Thyroid gland (tissue), 4 donors: ENCODE measurements at regions not wholly inside any gene's neighbourhood (a gene's known extent, or its start where the extent isn't known, plus 50 kb on each side); places are given as distances from the start of the nearest gene placed in this dataset.

Experiments used
- DNase-seq, 2 donors: peaks; one replicate each; pipeline ENCODE4 v3.0.0-alpha.2; 2019
- H3K27ac ChIP-seq, 3 donors: fragments of 200-600 bp; sonication (generic); 1 replicate in 2 of 3; 2 replicates in 1 of 3; pipeline ENCODE4 v1.5.1; 2016 to 2019; ENCODE audit warnings: mild to moderate bottlenecking in 1 of 3, moderate library complexity in 1 of 3
- H3K27me3 ChIP-seq: fragments of 200-600 bp; sonication (generic); one replicate; pipeline ENCODE4 v1.5.1; 2019
- H3K36me3 ChIP-seq, 2 donors: fragments of 200-600 bp; sonication (generic); one replicate each; pipeline ENCODE4 v1.5.1; 2016 to 2019
- H3K4me1 ChIP-seq, 2 donors: fragments of 200-600 bp; sonication (generic); one replicate each; pipeline ENCODE4 v1.5.1; 2017 to 2019
- H3K4me3 ChIP-seq, 3 donors: fragments of 200-600 bp; sonication (generic); replicated peaks in 1 of 3; 1 replicate in 2 of 3; 2 replicates in 1 of 3; pipeline ENCODE4 v1.5.1; 2016; ENCODE audit warnings: mild to moderate bottlenecking in 1 of 3
- H3K9me3 ChIP-seq: fragments of 200-600 bp; sonication (generic); one replicate; pipeline ENCODE4 v1.5.1; 2017
- CTCF ChIP-seq, 6 experiments: fragments of 200-600 bp in 3 of 6; fragments of 450-650 bp in 3 of 6; sonication (generic) in 3 of 6; IDR thresholded peaks; one replicate each; pipeline ENCODE4 v1.5.1; 2016 to 2019; ENCODE audit warnings: antibody characterized with exemption in 6 of 6, mild to moderate bottlenecking in 2 of 6, inconsistent platforms in 1 of 6, moderate library complexity in 1 of 6
- POLR2A ChIP-seq, 2 donors: fragments of 450-650 bp; IDR thresholded peaks; one replicate each; pipeline ENCODE4 v1.6.1; 2017; ENCODE audit warnings: antibody characterized with exemption in 2 of 2, mild to moderate bottlenecking in 2 of 2, moderate library complexity in 1 of 2
- WGBS, 2 donors: methylation state at CpG; one replicate each; pipeline ENCODE4 v1.1.5; 2017; 5-methylcytosine and 5-hydroxymethylcytosine counted together
- intact Hi-C: fragments of 100-400 bp; cut with DNase I; formaldehyde crosslinking; loops from one replicate; pipeline ENCODE4 v1.15.1; 2023

GRCh38 chr1:10935724-10936123 is 76.7 kb upstream of the TARDBP start:
- WGBS, 2 donors, result 88 to 89% methylated on average over 7 of the region's 7 CpGs
- intact Hi-C loops, result no loop called here

GRCh38 chr1:10936998-10937901 is 75.2 kb upstream of the TARDBP start:
- intact Hi-C loops, result no loop called here
- 78 to 81% methylated on average over 14 to 15 of the region's 19 CpGs for WGBS, 2 donors

More at GRCh38 chr1:10935724-10936123, 76.7 kb upstream of the TARDBP start:
- no peak overlapping the region for H3K4me3 ChIP-seq
- H3K36me3 ChIP-seq, result no peaks in the 10 kb centered on the region
- no peaks in the 10 kb centered on the region for H3K27me3 ChIP-seq
- TF ChIP-seq POLR2A (IDR thresholded peaks at IDR 0.05) (no peak), CTCF (IDR thresholded peaks at IDR 0.05) (no peak)
- no peaks in the 10 kb centered on the region for H3K4me1 ChIP-seq
- DNase-seq, result no peak
- no peak overlapping the region for H3K27ac ChIP-seq
- H3K9me3 ChIP-seq, result no peaks in the 10 kb centered on the region

GRCh38 chr1:10938741-10939417 is 73.6 kb upstream of the TARDBP start:
- intact Hi-C loops, result no loop called here
- no peak for DNase-seq

More at GRCh38 chr1:10936998-10937901, 75.2 kb upstream of the TARDBP start:
- no peak overlapping the region for H3K4me3 ChIP-seq
- no peaks in the 10 kb centered on the region for H3K27me3 ChIP-seq
- no peak for DNase-seq
- no peak overlapping the region for H3K27ac ChIP-seq
- no peak for TF ChIP-seq CTCF (IDR thresholded peaks at IDR 0.05)
- no peak for TF ChIP-seq POLR2A (IDR thresholded peaks at IDR 0.05)
- peaks cover 0 to 5% of the 10 kb centered on the region in 2 donors for H3K4me1 ChIP-seq
- H3K36me3 ChIP-seq, result no peaks in the 10 kb centered on the region
- H3K9me3 ChIP-seq, result no peaks in the 10 kb centered on the region

GRCh38 chr1:10939654-10940450 is 72.6 kb upstream of the TARDBP start:
- no peak for DNase-seq
- 70 to 72% methylated on average over 20 of the region's 20 CpGs for WGBS, 2 donors
- no peak overlapping the region for H3K4me3 ChIP-seq
- no peaks in the 10 kb centered on the region for H3K9me3 ChIP-seq
- H3K36me3 ChIP-seq, result no peaks in the 10 kb centered on the region
- no peak for TF ChIP-seq POLR2A (IDR thresholded peaks at IDR 0.05)
- no peak for TF ChIP-seq CTCF (IDR thresholded peaks at IDR 0.05)
- H3K27me3 ChIP-seq, result no peaks in the 10 kb centered on the region
- H3K27ac ChIP-seq, result no peak overlapping the region
- intact Hi-C loops, result no loop called here
- H3K4me1 ChIP-seq, result peaks cover 8 to 18% of the 10 kb centered on the region in 2 donors

More at GRCh38 chr1:10938741-10939417, 73.6 kb upstream of the TARDBP start:
- TF ChIP-seq CTCF (IDR thresholded peaks at IDR 0.05), result no peak
- TF ChIP-seq POLR2A (IDR thresholded peaks at IDR 0.05), result no peak
- Histone ChIP-seq H3K4me1 (peaks cover 0 to 9% of the 10 kb centered on the region in 2 donors), H3K27ac (no peak overlapping the region), H3K9me3 (no peaks in the 10 kb centered on the region), H3K27me3 (no peaks in the 10 kb centered on the region), H3K4me3 (no peak overlapping the region), H3K36me3 (no peaks in the 10 kb centered on the region)
- WGBS, 2 donors, result 80 to 92% methylated on average over 12 to 16 of the region's 17 CpGs
